ELR (cell line): ENCODE measurements at regions not wholly inside any gene's neighbourhood (a gene's known extent, or its start where the extent isn't known, plus 50 kb on each side); places are given as distances from the start of the nearest gene placed in this dataset.
A peak's percentile ranks its signal among the peaks of the same experiment; 100 is the strongest.

ENCODE experiments used
- DNase-seq: peaks from one replicate; pipeline ENCODE4 v3.0.0-alpha.2; 2015; ENCODE audit warnings: low read depth

- no peak for DNase-seq
These were observed 294.7 kb downstream of the FBXO15 start for GRCh38 chr18:73852789-73853549.

- DNase-seq, result no peak
These were observed 296.9 kb downstream of the FBXO15 start for GRCh38 chr18:73850782-73851181.

- peak; percentile 14 for DNase-seq
These were observed 299.0 kb downstream of the FBXO15 start for GRCh38 chr18:73848656-73849055.

GRCh38 chr18:73843455-73843854 lies 304.2 kb downstream of the FBXO15 start:
- DNase-seq, result no peak

- peak; percentile 69 for DNase-seq
These were observed 304.7 kb downstream of the FBXO15 start for GRCh38 chr18:73842795-73843394.

DNA sequence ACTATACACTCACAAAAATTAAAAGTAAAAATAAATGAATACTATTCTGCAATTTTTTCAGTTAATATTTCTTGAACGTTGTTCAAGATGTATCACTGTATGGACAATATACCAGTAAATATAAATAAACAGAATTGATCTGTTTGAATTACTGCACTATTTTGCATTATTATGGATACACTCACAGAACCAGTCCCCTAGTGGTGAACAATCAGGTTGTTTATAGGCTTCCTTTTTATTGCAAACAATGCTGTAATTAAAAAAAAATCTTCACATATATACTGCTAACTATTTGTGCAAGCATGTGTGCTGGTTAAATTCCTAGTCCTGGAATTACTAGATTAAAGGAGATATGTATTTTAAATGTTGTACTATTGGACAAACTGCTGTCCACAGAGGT lies 306.0 kb downstream of the FBXO15 start:
- DNase-seq, result peak; percentile 20

DNA sequence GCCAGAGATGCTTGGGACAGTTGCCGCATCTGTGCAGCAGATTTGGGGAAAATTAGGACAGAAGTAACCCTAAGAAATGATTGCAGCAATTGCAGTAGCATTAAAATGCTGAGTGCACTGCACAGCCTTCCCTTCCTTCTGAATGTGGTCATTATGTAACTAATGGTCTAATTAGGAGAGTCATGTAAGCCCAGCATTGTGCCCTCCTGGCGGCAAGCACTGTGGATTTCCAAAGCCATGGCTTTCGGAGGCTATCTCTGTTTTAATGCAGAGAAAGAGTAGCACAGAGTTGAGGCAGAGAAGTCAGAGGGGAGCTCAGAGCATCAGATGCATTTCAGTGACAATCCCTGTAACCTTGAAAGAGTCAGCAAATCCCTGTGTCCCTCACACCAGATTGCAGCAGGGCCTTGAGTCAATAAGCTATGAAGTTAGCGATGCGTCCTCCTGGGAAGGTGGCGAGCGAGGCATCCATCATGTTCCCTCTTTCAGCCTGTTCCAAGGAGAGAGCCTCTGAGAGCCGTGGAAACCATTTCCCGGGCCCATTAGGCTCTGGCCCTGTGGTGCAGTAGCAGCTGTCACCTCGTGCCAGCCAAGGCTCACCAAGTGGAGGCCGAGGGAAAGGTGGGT lies 307.2 kb downstream of the FBXO15 start:
- no peak for DNase-seq

DNA sequence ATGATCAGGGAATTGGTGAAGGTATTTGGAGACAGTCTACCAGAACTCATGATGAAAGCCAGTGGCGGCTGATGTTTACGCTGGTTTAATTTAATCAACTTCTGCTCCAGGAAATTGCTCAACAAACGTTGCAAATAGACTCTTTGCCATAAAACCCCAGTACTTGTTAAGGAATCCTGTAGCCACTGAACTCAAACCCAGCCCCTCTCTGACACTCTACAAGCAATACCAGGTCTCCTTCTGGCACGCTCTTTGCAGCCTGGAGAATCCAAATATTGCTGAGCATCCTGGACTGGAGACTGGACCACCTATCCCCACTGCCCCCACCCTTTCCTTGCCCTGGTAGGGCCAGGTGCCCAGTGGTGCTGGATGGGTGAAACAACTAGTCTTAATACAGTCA lies 308.2 kb downstream of the FBXO15 start:
- no peak for DNase-seq

- no peak for DNase-seq
These were observed 309.5 kb downstream of the FBXO15 start for GRCh38 chr18:73838107-73838506.

DNA sequence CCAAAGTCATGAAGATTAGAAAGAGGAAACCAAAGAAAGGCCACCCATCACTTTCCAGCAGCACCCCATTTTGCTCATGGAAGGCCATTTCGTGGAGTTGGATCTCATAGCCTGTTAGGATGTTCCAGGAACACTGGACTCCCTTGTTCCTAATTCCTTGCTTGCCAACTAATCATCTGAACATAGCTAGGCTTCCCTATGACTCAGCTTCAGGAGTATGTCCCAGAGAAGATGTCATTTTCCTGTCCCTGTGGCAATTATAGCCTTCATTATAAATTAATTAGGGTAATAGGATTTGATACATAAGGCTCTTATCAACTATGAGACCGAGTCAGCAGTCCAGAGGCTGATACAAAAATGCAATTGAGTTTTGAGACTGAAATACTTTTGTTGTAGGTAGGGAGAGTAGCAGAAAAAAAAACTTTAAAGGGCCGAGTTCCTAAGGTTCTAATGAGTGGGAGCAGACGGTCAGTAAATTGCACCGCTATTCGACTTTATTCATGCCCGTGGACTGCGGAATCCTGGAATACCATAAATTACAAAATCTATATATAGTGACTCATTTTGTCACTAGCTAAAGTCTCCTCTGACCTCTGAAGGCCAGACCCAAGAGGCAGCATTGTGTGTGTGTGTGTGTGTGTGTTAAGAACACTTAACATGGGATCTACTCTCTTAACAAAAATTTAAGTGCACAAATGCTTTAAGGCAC lies 311.8 kb downstream of the FBXO15 start:
- peak; percentile 1 for DNase-seq

GRCh38 chr18:73835039-73835438 lies 312.6 kb downstream of the FBXO15 start:
- DNase-seq, result no peak

DNA sequence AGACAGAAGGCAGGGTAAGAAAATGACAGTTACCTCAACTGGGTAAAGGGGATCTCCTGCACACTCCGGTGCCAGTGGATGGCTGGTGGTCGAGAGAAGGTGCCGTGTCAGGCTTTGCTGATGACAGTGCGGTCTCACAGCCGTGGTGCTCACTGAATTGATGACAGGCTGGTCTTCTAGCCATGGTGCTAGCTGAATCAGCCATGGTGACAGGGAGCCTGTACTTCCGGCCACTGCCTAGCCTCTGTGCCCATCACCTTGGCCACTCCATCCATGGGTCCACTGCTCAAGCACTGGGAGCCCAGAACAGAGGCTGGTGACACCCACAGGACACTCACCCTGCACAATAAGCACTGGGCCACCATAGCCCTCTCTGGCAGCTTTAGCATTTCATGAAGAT lies 315.9 kb downstream of the FBXO15 start:
- DNase-seq, result no peak

DNA sequence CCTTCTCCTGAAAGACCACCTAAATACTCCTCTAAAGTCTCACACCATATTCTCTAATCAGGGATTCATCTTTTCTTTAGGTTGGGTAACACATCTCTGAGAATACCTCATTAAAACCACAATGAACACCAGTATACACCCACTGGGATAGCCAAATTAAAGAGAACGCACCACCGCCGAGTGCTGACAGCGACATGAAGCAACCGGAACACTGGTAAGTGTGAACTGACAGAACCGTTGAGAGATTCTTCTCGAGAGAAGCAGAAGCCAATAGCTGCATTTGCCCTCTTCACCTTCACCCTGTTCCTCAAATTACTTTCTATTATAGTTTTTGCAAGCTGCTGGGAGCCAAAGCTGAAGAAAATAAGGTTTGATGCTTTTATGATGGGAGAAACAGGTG lies 318.5 kb downstream of the FBXO15 start:
- no peak for DNase-seq

- DNase-seq, result no peak
These were observed 319.8 kb downstream of the FBXO15 start for GRCh38 chr18:73827801-73828200.

- DNase-seq, result no peak
These were observed 321.5 kb downstream of the FBXO15 start for GRCh38 chr18:73826098-73826497.

GRCh38 chr18:73824671-73825070 lies 323.0 kb downstream of the FBXO15 start:
- peak; percentile 26 for DNase-seq

- no peak for DNase-seq
These were observed 335.2 kb downstream of the FBXO15 start for GRCh38 chr18:73812423-73812822.

- DNase-seq, result no peak
These were observed 340.0 kb downstream of the FBXO15 start for GRCh38 chr18:73807551-73808192.

DNA sequence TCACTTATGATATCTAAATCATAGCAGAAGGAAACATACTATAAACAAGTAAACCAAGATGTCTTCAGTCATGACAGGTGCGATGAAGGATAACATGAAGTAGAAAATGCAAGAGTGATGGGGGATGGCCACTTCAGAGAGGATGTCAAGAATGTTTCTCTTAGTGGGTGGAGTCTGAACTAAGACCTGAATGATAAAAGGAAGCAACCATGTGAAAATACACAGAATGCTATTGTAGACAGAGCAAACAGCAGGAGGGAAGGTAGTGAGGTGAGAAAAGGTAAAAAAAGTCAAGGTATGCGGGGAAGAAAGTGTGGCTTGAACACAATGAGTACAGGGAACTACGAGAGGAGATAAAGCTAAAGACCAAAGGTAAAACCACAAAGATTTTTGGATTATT lies 341.6 kb downstream of the FBXO15 start:
- DNase-seq, result no peak

GRCh38 chr18:73797419-73797818 lies 350.2 kb downstream of the FBXO15 start:
- DNase-seq, result no peak

GRCh38 chr18:73793386-73793785 lies 354.2 kb downstream of the FBXO15 start:
- peak; percentile 6 for DNase-seq

- DNase-seq, result no peak
These were observed 356.6 kb downstream of the FBXO15 start for GRCh38 chr18:73791081-73791480.
